Mononuclear cell (primary cell): ENCODE measurements at regions not wholly inside any gene's neighbourhood (a gene's known extent, or its start where the extent isn't known, plus 50 kb on each side); places are given as distances from the start of the nearest gene placed in this dataset.

Experiments
- H3K27me3 ChIP-seq: 2 replicates; pipeline ENCODE4 v1.6.0; 2011; ENCODE audit warnings: low read length, control low read depth; ENCODE audit not compliant: insufficient read depth
- H3K4me1 ChIP-seq: 2 replicates; pipeline ENCODE4 v1.5.1; 2011; ENCODE audit warnings: mild to moderate bottlenecking, low read length, control low read depth; ENCODE audit not compliant: insufficient read depth
- H3K4me3 ChIP-seq: 2 replicates; pipeline ENCODE4 v1.5.1; 2011; ENCODE audit warnings: mild to moderate bottlenecking, low read length, moderate library complexity
- H3K9me3 ChIP-seq: 2 replicates; pipeline ENCODE4 v1.5.1; 2011; ENCODE audit warnings: low read depth, mild to moderate bottlenecking, control low read depth, low read length

- H3K4me3 ChIP-seq, result no peak overlapping the region
Observed at GRCh38 chr12:75725521-75726111, 214.2 kb upstream of the KRR1 start.

GRCh38 chr12:75724928-75725312 is 213.5 kb upstream of the KRR1 start:
- H3K4me1 ChIP-seq, result peaks cover 7% of the 10 kb centered on the region

More at GRCh38 chr12:75725521-75726111, 214.2 kb upstream of the KRR1 start:
- Histone ChIP-seq H3K4me1 (peaks cover 7% of the 10 kb centered on the region), H3K9me3 (no peaks in the 10 kb centered on the region), H3K27me3 (no peaks in the 10 kb centered on the region)

GRCh38 chr12:75724307-75724927 is 213.0 kb upstream of the KRR1 start:
- Histone ChIP-seq H3K9me3 (no peaks in the 10 kb centered on the region), H3K4me1 (peaks cover 7% of the 10 kb centered on the region), H3K27me3 (no peaks in the 10 kb centered on the region), H3K4me3 (no peak overlapping the region)

More at GRCh38 chr12:75724928-75725312, 213.5 kb upstream of the KRR1 start:
- H3K9me3 ChIP-seq, result no peaks in the 10 kb centered on the region
- H3K4me3 ChIP-seq, result no peak overlapping the region
- H3K27me3 ChIP-seq, result no peaks in the 10 kb centered on the region

GRCh38 chr12:75722714-75723200 is 211.3 kb upstream of the KRR1 start:
- no peak overlapping the region for H3K4me3 ChIP-seq
- H3K27me3 ChIP-seq, result no peaks in the 10 kb centered on the region
- peaks cover 7% of the 10 kb centered on the region for H3K4me1 ChIP-seq
- H3K9me3 ChIP-seq, result no peaks in the 10 kb centered on the region

GRCh38 chr12:75721796-75722195 is 210.4 kb upstream of the KRR1 start:
- Histone ChIP-seq H3K27me3 (no peaks in the 10 kb centered on the region), H3K9me3 (no peaks in the 10 kb centered on the region), H3K4me1 (peaks cover 7% of the 10 kb centered on the region), H3K4me3 (no peak overlapping the region)

GRCh38 chr12:75720812-75721641 is 209.6 kb upstream of the KRR1 start:
- Histone ChIP-seq H3K27me3 (no peaks in the 10 kb centered on the region), H3K9me3 (no peaks in the 10 kb centered on the region), H3K4me3 (no peak overlapping the region), H3K4me1 (peaks cover 7% of the 10 kb centered on the region)

GRCh38 chr12:75717902-75718301 is 206.5 kb upstream of the KRR1 start:
- Histone ChIP-seq H3K27me3 (no peaks in the 10 kb centered on the region), H3K4me3 (no peak overlapping the region), H3K9me3 (no peaks in the 10 kb centered on the region), H3K4me1 (peaks cover 3% of the 10 kb centered on the region)

- Histone ChIP-seq H3K27me3 (no peaks in the 10 kb centered on the region), H3K4me1 (no peaks in the 10 kb centered on the region), H3K4me3 (no peak overlapping the region), H3K9me3 (no peaks in the 10 kb centered on the region)
Observed at GRCh38 chr12:75716291-75717025, 205.0 kb upstream of the KRR1 start.

GRCh38 chr12:75715682-75716081 is 204.3 kb upstream of the KRR1 start:
- no peaks in the 10 kb centered on the region for H3K4me1 ChIP-seq
- no peaks in the 10 kb centered on the region for H3K9me3 ChIP-seq
- no peaks in the 10 kb centered on the region for H3K27me3 ChIP-seq
- H3K4me3 ChIP-seq, result no peak overlapping the region

- H3K9me3 ChIP-seq, result no peaks in the 10 kb centered on the region
- no peaks in the 10 kb centered on the region for H3K27me3 ChIP-seq
- H3K4me3 ChIP-seq, result no peak overlapping the region
- no peaks in the 10 kb centered on the region for H3K4me1 ChIP-seq
Observed at GRCh38 chr12:75715323-75715644, 203.9 kb upstream of the KRR1 start.

- H3K27me3 ChIP-seq, result no peaks in the 10 kb centered on the region
- H3K4me3 ChIP-seq, result no peak overlapping the region
- H3K4me1 ChIP-seq, result no peaks in the 10 kb centered on the region
- H3K9me3 ChIP-seq, result no peaks in the 10 kb centered on the region
Observed at GRCh38 chr12:75714462-75715322, 203.3 kb upstream of the KRR1 start.

GRCh38 chr12:75713434-75713833 is 202.0 kb upstream of the KRR1 start:
- no peaks in the 10 kb centered on the region for H3K9me3 ChIP-seq
- H3K4me1 ChIP-seq, result no peaks in the 10 kb centered on the region
- H3K27me3 ChIP-seq, result no peaks in the 10 kb centered on the region
- H3K4me3 ChIP-seq, result no peak overlapping the region

- no peaks in the 10 kb centered on the region for H3K4me1 ChIP-seq
- no peak overlapping the region for H3K4me3 ChIP-seq
- H3K27me3 ChIP-seq, result no peaks in the 10 kb centered on the region
- H3K9me3 ChIP-seq, result no peaks in the 10 kb centered on the region
Observed at GRCh38 chr12:75712223-75712622, 200.8 kb upstream of the KRR1 start.

- no peaks in the 10 kb centered on the region for H3K9me3 ChIP-seq
Observed at GRCh38 chr12:75711271-75711670, 199.9 kb upstream of the KRR1 start.

More at GRCh38 chr12:75711271-75711670, 199.9 kb upstream of the KRR1 start:
- Histone ChIP-seq H3K4me1 (no peaks in the 10 kb centered on the region), H3K4me3 (no peak overlapping the region), H3K27me3 (no peaks in the 10 kb centered on the region)
